Body of pancreas (tissue), 4 donors: ENCODE measurements at regions not wholly inside any gene's neighbourhood (a gene's known extent, or its start where the extent isn't known, plus 50 kb on each side); places are given as distances from the start of the nearest gene placed in this dataset.

Experiments used
- POLR2A ChIP-seq, 3 donors: fragments of 450-650 bp; IDR thresholded peaks; one replicate each; pipeline ENCODE4 v1.6.1; 2016; ENCODE audit warnings: antibody characterized with exemption in 3 of 3, mild to moderate bottlenecking in 2 of 3
- TF ChIP-seq, protein P1 (sequence below), 7 experiments: fragments of 450-650 bp in 4 of 7; fragments of 200-600 bp in 3 of 7; sonication (generic) in 3 of 7; IDR thresholded peaks; one replicate each; pipeline ENCODE4 v1.5.1; 2016 to 2019; ENCODE audit warnings: antibody characterized with exemption in 7 of 7

DNA sequence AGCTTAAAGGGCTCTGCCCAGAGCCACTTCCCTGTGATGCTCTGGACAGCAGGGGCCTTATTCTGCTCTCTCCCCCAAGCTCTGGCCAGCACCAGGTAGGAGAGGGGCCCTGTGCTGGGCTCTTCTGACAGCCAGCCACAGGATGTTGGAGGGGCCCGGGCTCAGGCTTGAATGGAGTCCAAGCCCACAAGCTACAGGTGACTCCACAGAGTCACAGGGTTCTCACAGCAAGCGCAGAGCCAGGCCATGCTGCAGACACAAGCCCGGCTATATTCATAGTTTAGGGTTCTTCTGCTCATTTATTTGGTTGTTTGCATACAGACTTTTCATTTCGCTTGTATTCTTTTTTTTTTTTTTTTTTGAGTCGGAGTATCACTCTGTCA is 1392.8 kb downstream of the BRD1 start:
- TF ChIP-seq, protein P1, sequence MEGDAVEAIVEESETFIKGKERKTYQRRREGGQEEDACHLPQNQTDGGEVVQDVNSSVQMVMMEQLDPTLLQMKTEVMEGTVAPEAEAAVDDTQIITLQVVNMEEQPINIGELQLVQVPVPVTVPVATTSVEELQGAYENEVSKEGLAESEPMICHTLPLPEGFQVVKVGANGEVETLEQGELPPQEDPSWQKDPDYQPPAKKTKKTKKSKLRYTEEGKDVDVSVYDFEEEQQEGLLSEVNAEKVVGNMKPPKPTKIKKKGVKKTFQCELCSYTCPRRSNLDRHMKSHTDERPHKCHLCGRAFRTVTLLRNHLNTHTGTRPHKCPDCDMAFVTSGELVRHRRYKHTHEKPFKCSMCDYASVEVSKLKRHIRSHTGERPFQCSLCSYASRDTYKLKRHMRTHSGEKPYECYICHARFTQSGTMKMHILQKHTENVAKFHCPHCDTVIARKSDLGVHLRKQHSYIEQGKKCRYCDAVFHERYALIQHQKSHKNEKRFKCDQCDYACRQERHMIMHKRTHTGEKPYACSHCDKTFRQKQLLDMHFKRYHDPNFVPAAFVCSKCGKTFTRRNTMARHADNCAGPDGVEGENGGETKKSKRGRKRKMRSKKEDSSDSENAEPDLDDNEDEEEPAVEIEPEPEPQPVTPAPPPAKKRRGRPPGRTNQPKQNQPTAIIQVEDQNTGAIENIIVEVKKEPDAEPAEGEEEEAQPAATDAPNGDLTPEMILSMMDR (IDR thresholded peaks at IDR 0.05) = no peak
- no peak for TF ChIP-seq POLR2A (IDR thresholded peaks at IDR 0.05)
